ENCODE measurements at regions not wholly inside any gene's neighbourhood (a gene's known extent, or its start where the extent isn't known, plus 50 kb on each side); places are given as distances from the start of the nearest gene placed in this dataset.

DNA sequence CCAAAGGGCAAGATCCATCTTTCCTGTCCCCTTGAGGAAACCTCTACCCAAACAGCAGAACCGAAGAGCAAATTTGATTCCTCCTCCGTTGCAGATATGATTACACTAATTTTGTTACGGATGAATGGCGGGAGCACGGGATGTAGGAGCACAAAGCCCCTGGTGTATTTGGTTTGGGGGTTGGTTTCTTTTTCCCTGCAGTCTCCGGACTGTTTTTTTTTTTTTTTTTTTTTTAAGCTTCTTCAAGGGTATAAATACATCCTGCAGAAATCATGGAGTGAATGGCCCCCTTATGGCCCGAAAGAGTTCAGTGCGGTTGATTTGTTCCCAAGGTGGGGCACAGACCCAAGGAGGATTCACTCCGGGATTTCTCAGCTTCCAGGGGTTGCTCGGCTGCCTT, 135.3 kb upstream of the SH3BP4 start:
- TF ChIP-seq, protein P1, sequence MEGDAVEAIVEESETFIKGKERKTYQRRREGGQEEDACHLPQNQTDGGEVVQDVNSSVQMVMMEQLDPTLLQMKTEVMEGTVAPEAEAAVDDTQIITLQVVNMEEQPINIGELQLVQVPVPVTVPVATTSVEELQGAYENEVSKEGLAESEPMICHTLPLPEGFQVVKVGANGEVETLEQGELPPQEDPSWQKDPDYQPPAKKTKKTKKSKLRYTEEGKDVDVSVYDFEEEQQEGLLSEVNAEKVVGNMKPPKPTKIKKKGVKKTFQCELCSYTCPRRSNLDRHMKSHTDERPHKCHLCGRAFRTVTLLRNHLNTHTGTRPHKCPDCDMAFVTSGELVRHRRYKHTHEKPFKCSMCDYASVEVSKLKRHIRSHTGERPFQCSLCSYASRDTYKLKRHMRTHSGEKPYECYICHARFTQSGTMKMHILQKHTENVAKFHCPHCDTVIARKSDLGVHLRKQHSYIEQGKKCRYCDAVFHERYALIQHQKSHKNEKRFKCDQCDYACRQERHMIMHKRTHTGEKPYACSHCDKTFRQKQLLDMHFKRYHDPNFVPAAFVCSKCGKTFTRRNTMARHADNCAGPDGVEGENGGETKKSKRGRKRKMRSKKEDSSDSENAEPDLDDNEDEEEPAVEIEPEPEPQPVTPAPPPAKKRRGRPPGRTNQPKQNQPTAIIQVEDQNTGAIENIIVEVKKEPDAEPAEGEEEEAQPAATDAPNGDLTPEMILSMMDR (IDR thresholded peaks at IDR 0.05) = no peak
- TF ChIP-seq POLR2AphosphoS5 (IDR thresholded peaks at IDR 0.05) (no peak), POLR2A (IDR thresholded peaks at IDR 0.05) (no peak), EP300 (IDR thresholded peaks at IDR 0.05; ENCODE audit: low read depth) (no peak)

All from transverse colon (tissue), 4 donors.